ENCODE measurements at regions not wholly inside any gene's neighbourhood (a gene's known extent, or its start where the extent isn't known, plus 50 kb on each side); places are given as distances from the start of the nearest gene placed in this dataset.

- TF ChIP-seq ZNF384 (IDR thresholded peaks at IDR 0.05) (no peak), SP1 (IDR thresholded peaks at IDR 0.05) (no peak), BHLHE40 (IDR thresholded peaks at IDR 0.05; ENCODE audit: borderline replicate concordance) (no peak)
Measured at GRCh38 chr3:109440353-109440752, 103.0 kb upstream of the DPPA4 start.
